ENCODE measurements at regions not wholly inside any gene's neighbourhood (a gene's known extent, or its start where the extent isn't known, plus 50 kb on each side); places are given as distances from the start of the nearest gene placed in this dataset.

DNA sequence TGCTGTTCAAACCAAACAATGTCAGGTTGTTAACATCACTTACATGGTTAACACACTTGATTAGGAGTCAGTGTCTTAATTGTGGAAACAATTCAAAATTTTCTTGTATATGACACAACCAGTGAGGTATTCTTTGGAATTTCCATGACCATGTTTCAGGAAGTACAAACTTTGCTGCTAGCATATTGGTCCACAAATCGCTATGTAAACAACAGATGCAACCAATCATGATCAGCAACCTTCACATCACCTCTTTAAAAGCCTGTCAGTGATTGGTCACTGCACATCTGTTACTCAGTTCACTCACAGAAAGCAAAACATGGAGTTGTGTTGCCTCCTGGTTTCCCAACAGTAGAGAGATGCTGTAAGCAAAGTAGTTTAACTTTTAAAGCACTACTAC lies 108.9 kb upstream of the FAM3C start:
- H3K4me2 ChIP-seq (ENCODE audit: insufficient read depth, low read length) = peak overlapping the region; percentile 64
- H3K9me3 ChIP-seq (replicated peaks; ENCODE audit: control insufficient read depth, insufficient read depth, low read length) = peaks cover 5% of the 10 kb centered on the region
- H3K4me3 ChIP-seq (replicated peaks in 1 of 3; ENCODE audit: insufficient read depth in 1 of 3, low read depth in 1 of 3, low read length in 3 of 3) = peak overlapping the region in 1 of 3 experiments; percentile 8
- peak; percentile 47 for FAIRE-seq
- H3K36me3 ChIP-seq (ENCODE audit: control insufficient read depth in 2 of 2, extremely low read depth in 1 of 2, insufficient read depth in 2 of 2, low read length in 2 of 2) = no peaks in the 10 kb centered on the region
- POLR2A ChIA-PET = no interaction called here
- DNase-seq (ENCODE audit: low read depth, low spot score) = no peak
- CTCF ChIA-PET = interaction anchor here (1.3 to 2.4 kb wide), 3 partner anchors 8 to 138 kb away, joined by 5 to 10 read pairs (median 7); partner anchors contain the start of gene FAM3C
- no peaks in the 10 kb centered on the region for H3K79me2 ChIP-seq (ENCODE audit: control insufficient read depth, insufficient read depth, low read length)
- no peak overlapping the region for H2AFZ ChIP-seq (ENCODE audit: low read depth, low read length)
- peak overlapping the region; percentile 86 for H3K27ac ChIP-seq (ENCODE audit: insufficient read depth, low read depth, low read length)
- H3K9ac ChIP-seq (replicated peaks; ENCODE audit: extremely low read depth, insufficient read depth, low read length) = peak overlapping the region; percentile 56
- H3K27me3 ChIP-seq (ENCODE audit: control insufficient read depth in 2 of 2, insufficient read depth in 2 of 2, low read length in 2 of 2) = no peaks in the 10 kb centered on the region
- dilution Hi-C loops (cut with MboI; ENCODE audit: extremely low pct_ligation_motif_present, low sequenced_read_pairs) = no loop called here
- intact Hi-C loops (cut with micrococcal nuclease) = loop anchor here (2.0 kb wide), 1 partner anchor 26 kb away; no protein-coding TSS in a partner anchor
- H3K9me1 ChIP-seq (replicated peaks; ENCODE audit: control insufficient read depth, extremely low read depth, insufficient read depth, low read length) = no peaks in the 10 kb centered on the region
- TF ChIP-seq POLR2A (IDR thresholded peaks at IDR 0.05; ENCODE audit: low read depth, low read length) (no peak), POLR2AphosphoS5 (IDR thresholded peaks at IDR 0.05; ENCODE audit: insufficient read depth, low read depth, low read length) (no peak)
- peaks cover 9% of the 10 kb centered on the region for H3K4me1 ChIP-seq (ENCODE audit: control insufficient read depth, extremely low read depth, insufficient read depth, low read length)
- TSS peak; percentile 81 for BruUV-seq (replicated peaks)
- H4K20me1 ChIP-seq (replicated peaks; ENCODE audit: control insufficient read depth, extremely low read depth, insufficient read depth, low read length) = no peaks in the 10 kb centered on the region

DNA sequence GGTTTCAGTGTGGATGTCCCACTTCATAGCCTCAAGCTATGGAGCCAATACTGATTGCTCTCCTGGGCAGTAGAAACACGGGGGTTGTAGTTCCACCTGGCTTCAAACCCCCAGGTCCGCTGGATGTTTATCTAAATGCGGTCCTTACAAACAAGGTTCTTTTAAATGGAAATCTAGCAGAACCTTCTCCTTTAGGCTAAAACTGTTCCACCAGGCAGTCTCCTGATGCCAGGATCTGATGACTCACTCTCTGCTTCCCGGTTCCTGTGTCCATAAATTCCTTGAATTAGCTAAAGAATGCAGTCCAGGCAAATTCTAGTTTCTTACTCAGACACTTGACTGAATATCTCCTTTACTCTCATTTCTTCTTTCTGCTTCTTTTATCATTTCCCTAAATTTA lies 108.4 kb upstream of the FAM3C start:
- Histone ChIP-seq H3K4me2 (ENCODE audit: insufficient read depth, low read length) (peak overlapping the region; percentile 64), H3K9me3 (replicated peaks; ENCODE audit: control insufficient read depth, insufficient read depth, low read length) (peaks cover 5% of the 10 kb centered on the region), H3K9me1 (replicated peaks; ENCODE audit: control insufficient read depth, extremely low read depth, insufficient read depth, low read length) (no peaks in the 10 kb centered on the region), H3K27me3 (ENCODE audit: control insufficient read depth in 2 of 2, insufficient read depth in 2 of 2, low read length in 2 of 2) (no peaks in the 10 kb centered on the region), H3K9ac (replicated peaks; ENCODE audit: extremely low read depth, insufficient read depth, low read length) (peak overlapping the region; percentile 56), H3K27ac (ENCODE audit: insufficient read depth, low read depth, low read length) (peak overlapping the region; percentile 86), H3K4me3 (replicated peaks in 1 of 3; ENCODE audit: insufficient read depth in 1 of 3, low read depth in 1 of 3, low read length in 3 of 3) (peak overlapping the region in 1 of 3 experiments; percentile 8), H3K79me2 (ENCODE audit: control insufficient read depth, insufficient read depth, low read length) (no peaks in the 10 kb centered on the region), H3K36me3 (ENCODE audit: control insufficient read depth in 2 of 2, extremely low read depth in 1 of 2, insufficient read depth in 2 of 2, low read length in 2 of 2) (no peaks in the 10 kb centered on the region), H2AFZ (ENCODE audit: low read depth, low read length) (peak overlapping the region; percentile 94), H4K20me1 (replicated peaks; ENCODE audit: control insufficient read depth, extremely low read depth, insufficient read depth, low read length) (no peaks in the 10 kb centered on the region), H3K4me1 (ENCODE audit: control insufficient read depth, extremely low read depth, insufficient read depth, low read length) (peaks cover 9% of the 10 kb centered on the region)
- intact Hi-C loops (cut with micrococcal nuclease) (loop anchor here (1.0 to 5.0 kb wide), 4 partner anchors 26 to 108 kb away; partner anchors contain the start of gene FAM3C), dilution Hi-C loops (cut with MboI; ENCODE audit: extremely low pct_ligation_motif_present, low sequenced_read_pairs) (no loop called here)
- POLR2A ChIA-PET = interaction anchor here (0.7 kb wide), 1 partner anchor 108 kb away, joined by 3 read pairs; the partner anchor contains the start of gene FAM3C
- FAIRE-seq (peak; percentile 94), DNase-seq (ENCODE audit: low read depth, low spot score) (peak; percentile 83)
- CTCF ChIA-PET = interaction anchor here (1.3 to 2.4 kb wide), 3 partner anchors 9 to 138 kb away, joined by 5 to 10 read pairs (median 7); partner anchors contain the start of gene FAM3C
- no TSS peak for BruUV-seq (replicated peaks)
- TF ChIP-seq GATA2 (IDR thresholded peaks at IDR 0.05; ENCODE audit: insufficient read depth, insufficient read length, low read depth, low read length) (no peak), FOS (IDR thresholded peaks at IDR 0.05; ENCODE audit: borderline replicate concordance, insufficient read depth, low read length) (peak; percentile 92), JUN (IDR thresholded peaks at IDR 0.05; ENCODE audit: borderline replicate concordance, insufficient read depth, insufficient read length, low read depth) (peak; percentile 93), MYC (IDR thresholded peaks at IDR 0.05; ENCODE audit: low read depth, low read length) (no peak), POLR2AphosphoS5 (IDR thresholded peaks at IDR 0.05; ENCODE audit: insufficient read depth, low read depth, low read length) (no peak), POLR2A (IDR thresholded peaks at IDR 0.05; ENCODE audit: low read depth, low read length) (no peak)
- TF ChIP-seq, protein P1, sequence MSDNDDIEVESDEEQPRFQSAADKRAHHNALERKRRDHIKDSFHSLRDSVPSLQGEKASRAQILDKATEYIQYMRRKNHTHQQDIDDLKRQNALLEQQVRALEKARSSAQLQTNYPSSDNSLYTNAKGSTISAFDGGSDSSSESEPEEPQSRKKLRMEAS (IDR thresholded peaks at IDR 0.05; ENCODE audit: insufficient read depth, insufficient read length) = no peak
- TF ChIP-seq, protein P2, sequence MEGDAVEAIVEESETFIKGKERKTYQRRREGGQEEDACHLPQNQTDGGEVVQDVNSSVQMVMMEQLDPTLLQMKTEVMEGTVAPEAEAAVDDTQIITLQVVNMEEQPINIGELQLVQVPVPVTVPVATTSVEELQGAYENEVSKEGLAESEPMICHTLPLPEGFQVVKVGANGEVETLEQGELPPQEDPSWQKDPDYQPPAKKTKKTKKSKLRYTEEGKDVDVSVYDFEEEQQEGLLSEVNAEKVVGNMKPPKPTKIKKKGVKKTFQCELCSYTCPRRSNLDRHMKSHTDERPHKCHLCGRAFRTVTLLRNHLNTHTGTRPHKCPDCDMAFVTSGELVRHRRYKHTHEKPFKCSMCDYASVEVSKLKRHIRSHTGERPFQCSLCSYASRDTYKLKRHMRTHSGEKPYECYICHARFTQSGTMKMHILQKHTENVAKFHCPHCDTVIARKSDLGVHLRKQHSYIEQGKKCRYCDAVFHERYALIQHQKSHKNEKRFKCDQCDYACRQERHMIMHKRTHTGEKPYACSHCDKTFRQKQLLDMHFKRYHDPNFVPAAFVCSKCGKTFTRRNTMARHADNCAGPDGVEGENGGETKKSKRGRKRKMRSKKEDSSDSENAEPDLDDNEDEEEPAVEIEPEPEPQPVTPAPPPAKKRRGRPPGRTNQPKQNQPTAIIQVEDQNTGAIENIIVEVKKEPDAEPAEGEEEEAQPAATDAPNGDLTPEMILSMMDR (IDR thresholded peaks at IDR 0.05; ENCODE audit: extremely low read depth in 1 of 2, insufficient read depth in 1 of 2, low read depth in 1 of 2, low read length in 2 of 2) = no peak
